ENCODE measurements at regions not wholly inside any gene's neighbourhood (a gene's known extent, or its start where the extent isn't known, plus 50 kb on each side); places are given as distances from the start of the nearest gene placed in this dataset.
"Not testable (repeated sequence)": the region's sequence is repeated elsewhere in the genome, so short reads cannot be mapped to it uniquely, and the experiment has no call there.

- DNase-seq (ENCODE audit: low read depth), result peak; percentile 37
Measured at GRCh38 chrX:73943693-73944562, 91.4 kb upstream of the XIST start.

GRCh38 chrX:73940893-73941470 is 88.5 kb upstream of the XIST start:
- DNase-seq (ENCODE audit: low read depth), result no peak

GRCh38 chrX:73937843-73938242 is 85.3 kb upstream of the XIST start:
- DNase-seq (ENCODE audit: low read depth), result not testable (repeated sequence)

- no peak for DNase-seq (ENCODE audit: low read depth)
Measured at GRCh38 chrX:73932522-73932921, 80.0 kb upstream of the XIST start.

- peak; percentile 2 for DNase-seq (ENCODE audit: low read depth)
Measured at GRCh38 chrX:73930300-73930699, 77.8 kb upstream of the XIST start.

GRCh38 chrX:73922856-73923455 is 70.4 kb upstream of the XIST start:
- no peak for DNase-seq (ENCODE audit: low read depth)

- peak; percentile 73 for DNase-seq (ENCODE audit: low read depth)
Measured at GRCh38 chrX:73916931-73917667, 64.6 kb upstream of the XIST start.

GRCh38 chrX:73916489-73916888 is 64.0 kb upstream of the XIST start:
- DNase-seq (ENCODE audit: low read depth), result no peak

GRCh38 chrX:73914792-73915191 is 62.3 kb upstream of the XIST start:
- DNase-seq (ENCODE audit: low read depth), result not testable (repeated sequence)

- no peak for DNase-seq (ENCODE audit: low read depth)
Measured at GRCh38 chrX:73913580-73913979, 61.1 kb upstream of the XIST start.

- not testable (repeated sequence) for DNase-seq (ENCODE audit: low read depth)
Measured at GRCh38 chrX:73911946-73912345, 59.4 kb upstream of the XIST start.

GRCh38 chrX:73905749-73906374 is 53.3 kb upstream of the XIST start:
- not testable (repeated sequence) for DNase-seq (ENCODE audit: low read depth)

GRCh38 chrX:73903941-73904340 is 51.4 kb upstream of the XIST start:
- no peak for DNase-seq (ENCODE audit: low read depth)
